GM19351 (cell line): ENCODE measurements at regions not wholly inside any gene's neighbourhood (a gene's known extent, or its start where the extent isn't known, plus 50 kb on each side); places are given as distances from the start of the nearest gene placed in this dataset.

Source experiments
- ATAC-seq: cut with Tn5 transposase; IDR thresholded peaks from one replicate; pipeline ENCODE4 v1.9.1; 2021; ENCODE audit warnings: mild to moderate bottlenecking, moderate library complexity; ENCODE audit not compliant: unreplicated experiment

GRCh38 chr16:79303206-79303605, 297.3 kb downstream of the MAF start:
- ATAC-seq, result no peak

- ATAC-seq, result no peak
Measured at GRCh38 chr16:79302731-79303130, 297.8 kb downstream of the MAF start.

- no peak for ATAC-seq
Measured at GRCh38 chr16:79301051-79301450, 299.5 kb downstream of the MAF start.

- no peak for ATAC-seq
Measured at GRCh38 chr16:79298894-79299799, 301.4 kb downstream of the MAF start.

GRCh38 chr16:79298476-79298875, 302.1 kb downstream of the MAF start:
- ATAC-seq, result no peak

- no peak for ATAC-seq
Measured at GRCh38 chr16:79297805-79298204, 302.7 kb downstream of the MAF start.

GRCh38 chr16:79297296-79297695, 303.2 kb downstream of the MAF start:
- ATAC-seq, result no peak

- no peak for ATAC-seq
Measured at GRCh38 chr16:79296491-79296890, 304.0 kb downstream of the MAF start.

- no peak for ATAC-seq
Measured at GRCh38 chr16:79295746-79296145, 304.8 kb downstream of the MAF start.

GRCh38 chr16:79295162-79295561, 305.4 kb downstream of the MAF start:
- no peak for ATAC-seq

GRCh38 chr16:79294568-79294967, 306.0 kb downstream of the MAF start:
- no peak for ATAC-seq

- no peak for ATAC-seq
Measured at GRCh38 chr16:79293836-79294460, 306.6 kb downstream of the MAF start.

GRCh38 chr16:79288066-79288465, 312.5 kb downstream of the MAF start:
- ATAC-seq, result peak; percentile 40

- ATAC-seq, result no peak
Measured at GRCh38 chr16:79287424-79287917, 313.1 kb downstream of the MAF start.

- ATAC-seq, result peak; percentile 84
Measured at GRCh38 chr16:79286646-79287423, 313.7 kb downstream of the MAF start.

GRCh38 chr16:79284766-79285165, 315.8 kb downstream of the MAF start:
- ATAC-seq, result no peak

GRCh38 chr16:79283578-79283977, 317.0 kb downstream of the MAF start:
- ATAC-seq, result peak; percentile 47

- no peak for ATAC-seq
Measured at GRCh38 chr16:79282806-79283205, 317.7 kb downstream of the MAF start.

GRCh38 chr16:79278506-79278905, 322.0 kb downstream of the MAF start:
- ATAC-seq, result peak; percentile 90

GRCh38 chr16:79276501-79276900, 324.0 kb downstream of the MAF start:
- ATAC-seq, result no peak

- ATAC-seq, result no peak
Measured at GRCh38 chr16:79274264-79274663, 326.3 kb downstream of the MAF start.
